ENCODE measurements at regions not wholly inside any gene's neighbourhood (a gene's known extent, or its start where the extent isn't known, plus 50 kb on each side); places are given as distances from the start of the nearest gene placed in this dataset.
"Not testable (repeated sequence)": the region's sequence is repeated elsewhere in the genome, so short reads cannot be mapped to it uniquely, and the experiment has no call there.

DNA sequence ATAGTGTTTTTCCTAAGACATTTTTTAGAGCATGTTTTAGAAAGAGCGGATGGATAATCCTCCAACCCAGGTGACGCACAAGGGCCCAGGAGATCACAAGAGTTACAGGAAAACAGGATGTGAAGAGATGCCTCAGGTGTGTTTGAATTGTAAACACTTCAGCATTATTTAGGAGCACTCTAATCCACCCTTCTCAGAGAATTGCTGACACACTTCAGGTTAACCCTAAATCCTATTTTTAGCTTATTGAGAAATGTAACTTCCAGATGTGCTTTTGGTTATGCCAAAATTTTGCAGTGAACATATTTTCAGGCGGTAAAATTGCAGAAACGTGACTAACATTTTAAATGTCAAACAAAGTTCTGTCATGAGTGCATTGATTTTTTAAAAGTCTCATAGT lies 755.4 kb upstream of the CTNND2 start:
- Histone ChIP-seq H3K4me1 (ENCODE audit: control insufficient read depth, insufficient read depth, low read depth, low read length) (no peaks in the 10 kb centered on the region), H4K8ac (ENCODE audit: low read length) (no peak overlapping the region), H3K27me3 (ENCODE audit: control insufficient read depth in 1 of 2, insufficient read depth in 1 of 2, low read length in 2 of 2) (no peaks in the 10 kb centered on the region), H2BK120ac (ENCODE audit: low read depth, low read length) (no peak overlapping the region), H3K23ac (ENCODE audit: low read length in 2 of 2) (no peak overlapping the region), H2BK12ac (ENCODE audit: low read length in 2 of 2) (no peak overlapping the region), H4K91ac (ENCODE audit: low read length) (no peak overlapping the region), H2AK5ac (ENCODE audit: low read length, severe bottlenecking) (no peak overlapping the region), H3K18ac (ENCODE audit: low read depth in 1 of 2, low read length in 2 of 2) (no peak overlapping the region), H2AFZ (ENCODE audit: low read depth, low read length) (no peak overlapping the region), H3K36me3 (ENCODE audit: control insufficient read depth in 1 of 2, insufficient read depth in 2 of 2, low read depth in 1 of 2, low read length in 2 of 2) (no peaks in the 10 kb centered on the region), H3K27ac (ENCODE audit: low read length, poor library complexity, severe bottlenecking) (no peak overlapping the region), H2BK5ac (ENCODE audit: low read depth, low read length, poor library complexity, severe bottlenecking) (no peak overlapping the region), H3K4me2 (ENCODE audit: low read length, poor library complexity, severe bottlenecking) (no peak overlapping the region), H3K14ac (ENCODE audit: low read length in 2 of 2) (no peak overlapping the region), H3K79me1 (replicated peaks; ENCODE audit: low read length, poor library complexity, severe bottlenecking) (no peaks in the 10 kb centered on the region), H2BK15ac (ENCODE audit: low read depth, poor library complexity, severe bottlenecking) (no peak overlapping the region), H3K4me3 (ENCODE audit: insufficient read depth in 1 of 2, low read depth in 1 of 2, low read length in 2 of 2) (no peak overlapping the region), H3K9ac (ENCODE audit: low read length) (no peak overlapping the region), H3K4ac (ENCODE audit: low read depth in 1 of 2, low read length in 2 of 2) (no peak overlapping the region), H3K9me3 (ENCODE audit: control insufficient read depth, low read length) (peaks cover 13% of the 10 kb centered on the region)
- DNase-seq: no peak
- WGBS: 80% methylated on average over 3 of the region's 4 CpGs

DNA sequence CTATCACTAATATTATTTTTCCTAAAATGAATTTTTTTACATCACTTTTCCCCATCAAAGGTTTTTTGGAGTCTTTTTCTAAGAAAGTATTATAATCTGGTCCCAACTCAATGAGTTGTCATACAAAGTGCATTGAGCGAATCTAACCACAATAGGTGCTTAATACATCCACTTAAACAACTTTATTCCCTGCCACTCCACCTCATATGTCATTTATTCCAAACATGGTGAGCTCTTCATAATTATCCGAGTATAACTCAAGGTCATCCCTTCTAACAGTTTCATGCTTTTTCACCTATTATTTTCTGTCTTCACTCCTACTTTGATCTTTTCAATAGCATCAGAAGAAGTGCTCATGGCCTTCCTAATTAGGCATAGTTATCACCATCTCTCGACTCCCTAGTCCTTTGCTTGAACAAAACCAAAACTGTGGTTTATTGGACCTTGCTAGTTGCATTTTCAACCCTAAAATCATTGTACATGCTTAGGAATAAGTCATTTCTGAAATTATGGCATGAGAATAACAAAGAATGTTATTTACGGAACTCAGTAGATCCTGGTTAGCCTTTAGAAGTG lies 754.7 kb upstream of the CTNND2 start:
- Histone ChIP-seq H3K18ac (ENCODE audit: low read depth in 1 of 2, low read length in 2 of 2) (no peak overlapping the region), H3K14ac (ENCODE audit: low read length in 2 of 2) (no peak overlapping the region), H3K9ac (ENCODE audit: low read length) (no peak overlapping the region), H2BK15ac (ENCODE audit: low read depth, poor library complexity, severe bottlenecking) (no peak overlapping the region), H3K9me3 (ENCODE audit: control insufficient read depth, low read length) (peaks cover 13% of the 10 kb centered on the region), H2AK5ac (ENCODE audit: low read length, severe bottlenecking) (no peak overlapping the region), H3K4me2 (ENCODE audit: low read length, poor library complexity, severe bottlenecking) (no peak overlapping the region), H3K4ac (ENCODE audit: low read depth in 1 of 2, low read length in 2 of 2) (no peak overlapping the region), H3K27ac (ENCODE audit: low read length, poor library complexity, severe bottlenecking) (no peak overlapping the region), H3K36me3 (ENCODE audit: control insufficient read depth in 1 of 2, insufficient read depth in 2 of 2, low read depth in 1 of 2, low read length in 2 of 2) (no peaks in the 10 kb centered on the region), H3K4me1 (ENCODE audit: control insufficient read depth, insufficient read depth, low read depth, low read length) (no peaks in the 10 kb centered on the region), H4K8ac (ENCODE audit: low read length) (no peak overlapping the region), H2BK5ac (ENCODE audit: low read depth, low read length, poor library complexity, severe bottlenecking) (no peak overlapping the region), H3K4me3 (ENCODE audit: insufficient read depth in 1 of 2, low read depth in 1 of 2, low read length in 2 of 2) (no peak overlapping the region), H3K23ac (ENCODE audit: low read length in 2 of 2) (no peak overlapping the region), H3K79me1 (replicated peaks; ENCODE audit: low read length, poor library complexity, severe bottlenecking) (no peaks in the 10 kb centered on the region), H4K91ac (ENCODE audit: low read length) (no peak overlapping the region), H2BK12ac (ENCODE audit: low read length in 2 of 2) (no peak overlapping the region), H2AFZ (ENCODE audit: low read depth, low read length) (no peak overlapping the region), H3K27me3 (ENCODE audit: control insufficient read depth in 1 of 2, insufficient read depth in 1 of 2, low read length in 2 of 2) (no peaks in the 10 kb centered on the region), H2BK120ac (ENCODE audit: low read depth, low read length) (no peak overlapping the region)
- WGBS: 56% methylated on average over 3 of the region's 4 CpGs
- no peak for DNase-seq

DNA sequence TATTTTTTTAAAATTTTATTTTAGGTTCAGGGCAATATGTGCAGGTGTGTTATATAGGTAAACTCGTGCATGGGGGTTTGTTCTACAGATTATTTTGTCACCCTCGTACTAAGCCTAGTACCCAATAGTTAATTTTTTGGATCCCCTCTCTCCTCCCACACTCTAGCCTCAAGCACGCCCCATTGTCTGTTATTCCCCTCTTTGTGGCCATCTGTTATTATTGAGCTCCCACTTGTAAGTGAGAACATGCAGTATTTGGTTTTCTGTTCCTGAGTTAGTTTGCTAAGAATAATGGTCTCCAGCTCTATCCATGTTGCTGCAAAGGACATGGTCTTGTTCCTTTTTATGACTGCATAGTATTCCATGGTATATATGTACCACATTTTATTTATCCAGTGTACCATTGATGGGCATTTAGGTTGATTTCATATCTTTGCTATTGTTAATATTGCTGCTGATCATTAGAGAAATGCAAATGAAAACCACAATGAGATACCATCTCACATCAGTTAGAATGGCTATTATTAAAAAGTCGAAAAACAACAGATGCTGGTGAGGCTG lies 753.7 kb upstream of the CTNND2 start:
- peaks cover 13% of the 10 kb centered on the region for H3K9me3 ChIP-seq (ENCODE audit: control insufficient read depth, low read length)
- H4K91ac ChIP-seq (ENCODE audit: low read length); H3K18ac ChIP-seq (ENCODE audit: low read depth in 1 of 2, low read length in 2 of 2); H3K27ac ChIP-seq (ENCODE audit: low read length, poor library complexity, severe bottlenecking); H2BK12ac ChIP-seq (ENCODE audit: low read length in 2 of 2); H3K4ac ChIP-seq (ENCODE audit: low read depth in 1 of 2, low read length in 2 of 2); H3K23ac ChIP-seq (ENCODE audit: low read length in 2 of 2); H3K4me2 ChIP-seq (ENCODE audit: low read length, poor library complexity, severe bottlenecking); H2BK5ac ChIP-seq (ENCODE audit: low read depth, low read length, poor library complexity, severe bottlenecking); H3K4me3 ChIP-seq (ENCODE audit: insufficient read depth in 1 of 2, low read depth in 1 of 2, low read length in 2 of 2); H2AFZ ChIP-seq (ENCODE audit: low read depth, low read length); DNase-seq; H3K14ac ChIP-seq (ENCODE audit: low read length in 2 of 2); H4K8ac ChIP-seq (ENCODE audit: low read length); H2BK120ac ChIP-seq (ENCODE audit: low read depth, low read length); H3K4me1 ChIP-seq (ENCODE audit: control insufficient read depth, insufficient read depth, low read depth, low read length); H2AK5ac ChIP-seq (ENCODE audit: low read length, severe bottlenecking); H3K27me3 ChIP-seq (ENCODE audit: control insufficient read depth in 1 of 2, insufficient read depth in 1 of 2, low read length in 2 of 2); H3K36me3 ChIP-seq (ENCODE audit: control insufficient read depth in 1 of 2, insufficient read depth in 2 of 2, low read depth in 1 of 2, low read length in 2 of 2); H3K79me1 ChIP-seq (replicated peaks; ENCODE audit: low read length, poor library complexity, severe bottlenecking); H3K9ac ChIP-seq (ENCODE audit: low read length); H2BK15ac ChIP-seq (ENCODE audit: low read depth, poor library complexity, severe bottlenecking): not testable (repeated sequence)
- WGBS: 33% methylated on average over 3 of the region's 4 CpGs

DNA sequence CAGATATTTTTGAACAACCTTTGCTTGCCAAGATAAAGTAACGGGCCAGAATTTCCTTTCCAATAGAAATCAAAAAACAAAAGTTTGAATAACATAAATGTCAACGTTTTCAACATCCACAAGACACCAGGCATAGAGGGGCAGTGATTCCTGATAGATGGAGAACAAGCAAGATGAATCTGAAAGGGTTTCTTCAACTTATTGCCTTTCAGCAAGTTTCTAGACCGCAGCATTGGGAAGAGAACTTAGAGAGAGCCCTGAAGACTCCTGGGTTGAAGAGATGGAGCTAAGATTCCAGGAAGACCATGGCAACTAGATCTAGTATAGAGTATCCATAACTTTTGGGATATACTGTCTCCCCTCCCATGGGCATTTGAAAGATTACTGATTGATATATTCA lies 751.4 kb upstream of the CTNND2 start:
- no peak overlapping the region for H2BK15ac ChIP-seq (ENCODE audit: low read depth, poor library complexity, severe bottlenecking)
- no peak overlapping the region for H3K18ac ChIP-seq (ENCODE audit: low read depth in 1 of 2, low read length in 2 of 2)
- H3K4me3 ChIP-seq (ENCODE audit: insufficient read depth in 1 of 2, low read depth in 1 of 2, low read length in 2 of 2): no peak overlapping the region
- H3K9me3 ChIP-seq (ENCODE audit: control insufficient read depth, low read length): peaks cover 18% of the 10 kb centered on the region
- H4K91ac ChIP-seq (ENCODE audit: low read length): no peak overlapping the region
- WGBS: 80% methylated on average over 2 of the region's 3 CpGs
- no peak overlapping the region for H3K14ac ChIP-seq (ENCODE audit: low read length in 2 of 2)
- H2AFZ ChIP-seq (ENCODE audit: low read depth, low read length): no peak overlapping the region
- H2BK5ac ChIP-seq (ENCODE audit: low read depth, low read length, poor library complexity, severe bottlenecking): no peak overlapping the region
- H3K4me2 ChIP-seq (ENCODE audit: low read length, poor library complexity, severe bottlenecking): no peak overlapping the region
- H2AK5ac ChIP-seq (ENCODE audit: low read length, severe bottlenecking): no peak overlapping the region
- H3K4ac ChIP-seq (ENCODE audit: low read depth in 1 of 2, low read length in 2 of 2): no peak overlapping the region
- no peaks in the 10 kb centered on the region for H3K36me3 ChIP-seq (ENCODE audit: control insufficient read depth in 1 of 2, insufficient read depth in 2 of 2, low read depth in 1 of 2, low read length in 2 of 2)
- no peak for DNase-seq
- H3K4me1 ChIP-seq (ENCODE audit: control insufficient read depth, insufficient read depth, low read depth, low read length): no peaks in the 10 kb centered on the region
- no peak overlapping the region for H4K8ac ChIP-seq (ENCODE audit: low read length)
- H3K79me1 ChIP-seq (replicated peaks; ENCODE audit: low read length, poor library complexity, severe bottlenecking): no peaks in the 10 kb centered on the region
- H3K27ac ChIP-seq (ENCODE audit: low read length, poor library complexity, severe bottlenecking): no peak overlapping the region
- H2BK120ac ChIP-seq (ENCODE audit: low read depth, low read length): no peak overlapping the region
- no peaks in the 10 kb centered on the region for H3K27me3 ChIP-seq (ENCODE audit: control insufficient read depth in 1 of 2, insufficient read depth in 1 of 2, low read length in 2 of 2)
- H3K9ac ChIP-seq (ENCODE audit: low read length): no peak overlapping the region
- H2BK12ac ChIP-seq (ENCODE audit: low read length in 2 of 2): no peak overlapping the region
- H3K23ac ChIP-seq (ENCODE audit: low read length in 2 of 2): no peak overlapping the region

Data from mesenchymal stem cell (in vitro differentiated cells and primary cell).